GM03348 (cell line): ENCODE measurements at regions not wholly inside any gene's neighbourhood (a gene's known extent, or its start where the extent isn't known, plus 50 kb on each side); places are given as distances from the start of the nearest gene placed in this dataset.
A peak's percentile ranks its signal among the peaks of the same experiment; 100 is the strongest.

ENCODE experiments used
- DNase-seq: peaks from one replicate; pipeline ENCODE4 v3.0.0; 2012; ENCODE audit warnings: low spot score

DNA sequence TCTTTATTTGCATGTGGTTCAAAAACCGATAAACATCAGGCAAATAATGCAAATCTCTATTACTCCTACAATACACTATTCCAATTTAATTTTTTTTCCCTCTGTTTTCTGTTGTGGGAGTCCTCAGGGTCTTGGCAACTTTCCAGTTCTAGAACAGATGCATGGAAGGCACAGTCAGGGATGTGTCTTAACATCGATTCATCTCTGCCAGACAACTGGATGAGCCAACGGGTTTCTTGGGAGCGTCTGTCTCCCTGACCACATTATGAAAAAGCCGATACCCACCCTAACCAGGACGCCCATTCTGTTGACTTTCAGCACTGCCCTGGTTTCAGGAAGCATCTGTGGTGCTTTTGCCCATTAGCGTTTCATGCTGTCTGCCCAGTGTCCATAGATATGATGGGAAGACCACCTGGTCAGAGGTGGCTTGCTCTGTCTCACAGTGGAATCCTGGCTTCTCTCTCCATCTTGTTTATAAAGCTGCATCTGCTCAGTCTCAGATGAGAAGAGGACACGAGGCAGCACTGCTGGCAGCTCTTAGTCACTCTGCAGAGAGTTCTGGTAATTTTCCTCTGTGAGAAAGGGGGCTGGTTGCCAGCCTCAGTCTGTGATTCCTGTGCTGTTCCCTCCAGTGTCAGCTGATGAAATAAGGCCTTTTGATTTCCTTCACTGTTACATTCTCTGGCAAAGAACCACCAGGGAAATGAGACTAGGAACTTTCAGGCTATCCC, 57.9 kb upstream of the KCNE4 start:
- peak; percentile 86 for DNase-seq

DNA sequence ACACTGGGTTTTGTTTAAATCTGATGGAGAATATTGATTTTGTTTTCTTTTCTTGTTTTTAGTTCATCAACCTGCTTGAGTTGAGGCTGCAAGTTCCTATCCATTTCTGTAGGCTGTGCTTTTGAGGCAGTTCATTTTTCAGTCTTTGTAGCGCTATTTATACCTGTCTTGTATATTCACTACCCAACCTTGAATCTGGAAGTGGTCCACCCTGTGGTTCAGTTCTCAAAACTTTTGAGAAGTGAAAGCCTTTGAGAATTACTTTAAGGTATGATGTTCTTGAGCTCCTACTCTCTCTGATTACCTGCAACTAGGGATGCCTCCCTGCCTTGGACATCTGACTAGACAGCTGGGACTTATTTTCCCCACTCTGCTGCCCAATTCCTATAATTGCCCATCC, 53.5 kb upstream of the KCNE4 start:
- DNase-seq: no peak

DNA sequence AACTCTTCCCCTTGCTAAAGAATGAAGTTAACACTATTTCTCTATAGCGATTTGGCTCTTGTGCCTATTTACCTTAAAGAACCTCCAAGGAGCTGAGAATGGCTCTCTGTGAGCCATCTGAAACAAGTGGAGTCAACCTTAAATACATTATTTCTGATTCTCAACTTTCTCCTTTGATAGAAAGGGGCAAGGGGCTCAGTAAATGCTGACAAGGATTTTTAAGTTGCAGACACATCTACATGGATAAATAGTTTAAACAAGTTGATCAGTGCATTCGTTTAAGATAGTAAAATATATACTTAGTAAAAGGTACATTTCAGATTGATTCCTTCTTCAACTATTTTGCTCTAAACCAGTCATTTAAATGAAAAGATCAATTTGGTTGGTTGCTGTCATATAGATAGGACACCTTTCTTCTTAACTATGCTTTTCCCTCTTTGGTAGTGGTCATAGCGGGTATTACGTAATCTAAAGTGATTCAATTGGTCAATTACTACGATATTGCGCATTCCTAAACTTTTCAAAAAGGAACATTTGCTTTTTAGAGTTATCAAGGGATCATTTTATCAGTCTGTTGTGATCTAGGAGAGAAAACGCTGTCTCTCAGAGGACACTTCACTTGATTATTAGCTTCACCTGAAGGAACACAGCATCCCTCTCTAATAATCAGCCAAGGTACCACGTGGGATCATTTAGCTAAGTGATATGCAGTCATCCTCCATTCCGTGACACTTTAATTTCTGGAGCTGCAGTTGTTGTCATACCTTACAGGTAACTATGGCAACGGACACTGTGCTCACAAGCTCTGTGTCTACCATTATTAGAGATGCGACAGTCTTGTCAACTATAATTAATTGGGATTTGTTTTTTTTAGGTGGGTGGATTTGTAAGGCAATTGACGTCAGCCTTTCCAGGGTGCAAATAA, 50.9 kb upstream of the KCNE4 start:
- no peak for DNase-seq

DNA sequence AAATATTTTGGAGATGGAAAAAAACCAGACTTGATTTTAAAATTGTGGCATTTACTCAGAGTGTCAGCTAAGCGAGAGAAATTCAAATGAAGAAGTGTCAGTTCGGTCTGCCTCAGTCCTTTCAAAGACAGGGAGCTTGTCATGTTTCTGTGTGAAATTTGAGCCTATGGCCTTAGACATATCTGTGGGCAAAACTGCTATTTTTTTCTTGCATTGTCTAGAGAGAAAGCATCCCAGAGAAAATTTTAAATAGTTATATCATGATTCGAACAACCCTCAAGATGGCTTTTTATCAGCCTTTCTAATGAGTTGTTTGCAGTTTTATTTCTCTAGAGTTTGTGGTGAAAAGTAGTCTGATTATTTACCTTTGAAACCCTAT, 50.2 kb upstream of the KCNE4 start:
- peak; percentile 10 for DNase-seq
